A673 (cell line): ENCODE measurements at regions not wholly inside any gene's neighbourhood (a gene's known extent, or its start where the extent isn't known, plus 50 kb on each side); places are given as distances from the start of the nearest gene placed in this dataset.

Source experiments
- EZH2 ChIP-seq: fragments of 200-600 bp; sonication (generic); IDR thresholded peaks from 2 replicates; pipeline ENCODE4 v1.6.1; 2017; ENCODE audit warnings: borderline replicate concordance, low read depth, mild to moderate bottlenecking, mixed read lengths, antibody characterized with exemption, low read length; ENCODE audit not compliant: poor library complexity, severe bottlenecking
- TF ChIP-seq, protein P1 (sequence below): fragments of 300-800, 200-600 bp; sonication (generic); conservative IDR thresholded peaks from 2 replicates; pipeline ENCODE4 v1.5.1; 2017; ENCODE audit warnings: low read depth, mild to moderate bottlenecking, antibody characterized with exemption, low read length, moderate library complexity, mixed read lengths

- TF ChIP-seq, protein P1, sequence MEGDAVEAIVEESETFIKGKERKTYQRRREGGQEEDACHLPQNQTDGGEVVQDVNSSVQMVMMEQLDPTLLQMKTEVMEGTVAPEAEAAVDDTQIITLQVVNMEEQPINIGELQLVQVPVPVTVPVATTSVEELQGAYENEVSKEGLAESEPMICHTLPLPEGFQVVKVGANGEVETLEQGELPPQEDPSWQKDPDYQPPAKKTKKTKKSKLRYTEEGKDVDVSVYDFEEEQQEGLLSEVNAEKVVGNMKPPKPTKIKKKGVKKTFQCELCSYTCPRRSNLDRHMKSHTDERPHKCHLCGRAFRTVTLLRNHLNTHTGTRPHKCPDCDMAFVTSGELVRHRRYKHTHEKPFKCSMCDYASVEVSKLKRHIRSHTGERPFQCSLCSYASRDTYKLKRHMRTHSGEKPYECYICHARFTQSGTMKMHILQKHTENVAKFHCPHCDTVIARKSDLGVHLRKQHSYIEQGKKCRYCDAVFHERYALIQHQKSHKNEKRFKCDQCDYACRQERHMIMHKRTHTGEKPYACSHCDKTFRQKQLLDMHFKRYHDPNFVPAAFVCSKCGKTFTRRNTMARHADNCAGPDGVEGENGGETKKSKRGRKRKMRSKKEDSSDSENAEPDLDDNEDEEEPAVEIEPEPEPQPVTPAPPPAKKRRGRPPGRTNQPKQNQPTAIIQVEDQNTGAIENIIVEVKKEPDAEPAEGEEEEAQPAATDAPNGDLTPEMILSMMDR: no peak
- no peak for TF ChIP-seq EZH2
These were observed 457.6 kb upstream of the GRAMD2B start for GRCh38 chr5:125965577-125965976.
